ENCODE measurements at regions not wholly inside any gene's neighbourhood (a gene's known extent, or its start where the extent isn't known, plus 50 kb on each side); places are given as distances from the start of the nearest gene placed in this dataset.

GRCh38 chr2:175686002-175686401, 316.1 kb downstream of the LNPK start:
- 76% methylated on average over 7 of the region's 7 CpGs; no CpG with 5 or more reads in 1 of the 2 experiments for WGBS, 2 experiments (ENCODE audit: extremely low coverage in 1 of 2, insufficient coverage in 1 of 2, insufficient read length in 1 of 2, insufficient replicate concordance in 2 of 2, low coverage in 1 of 2, low lambda C conversion rate in 2 of 2, missing lambda C conversion rate in 1 of 2)
- Histone ChIP-seq H3K4me1 (replicated peaks in 1 of 4; ENCODE audit: control insufficient read depth in 3 of 4, insufficient read depth in 4 of 4, low read length in 3 of 4) (no peaks in the 10 kb centered on the region), H3K18ac (ENCODE audit: extremely low read depth, low read length) (no peak overlapping the region), H2AFZ (ENCODE audit: low read length) (no peak overlapping the region), H3K23ac (ENCODE audit: insufficient read length) (no peak overlapping the region), H4K91ac (replicated peaks; ENCODE audit: insufficient read length, low read length) (no peak overlapping the region), H3K36me3 (ENCODE audit: control insufficient read depth in 2 of 4, insufficient read depth in 4 of 4, low read length in 3 of 4) (no peaks in the 10 kb centered on the region), H3K9ac (replicated peaks in 1 of 4; ENCODE audit: extremely low read depth in 1 of 4, low read depth in 3 of 4, low read length in 3 of 4) (no peak overlapping the region), H3K79me2 (ENCODE audit: control insufficient read depth in 1 of 2, insufficient read depth in 2 of 2, low read length in 2 of 2) (no peaks in the 10 kb centered on the region), H3K4me2 (ENCODE audit: insufficient read depth in 1 of 2, low read depth in 2 of 2, low read length in 2 of 2) (no peak overlapping the region), H3K4me3 (ENCODE audit: extremely low read depth in 1 of 4, insufficient read depth in 2 of 4, low read depth in 3 of 4, low read length in 4 of 4) (no peak overlapping the region), H4K5ac (ENCODE audit: insufficient read length, low read depth, low read length) (no peak overlapping the region), H3K4ac (replicated peaks; ENCODE audit: insufficient read length, low read depth, low read length) (no peak overlapping the region), H2AK5ac (ENCODE audit: low read depth, low read length) (no peak overlapping the region), H2BK15ac (ENCODE audit: low read length) (no peak overlapping the region), H4K8ac (ENCODE audit: extremely low read depth, insufficient read depth, low read length) (no peak overlapping the region), H3K56ac (replicated peaks; ENCODE audit: insufficient read length, low read depth, low read length) (no peak overlapping the region), H2BK12ac (ENCODE audit: low read depth, low read length) (no peak overlapping the region), H3K79me1 (ENCODE audit: low read depth, low read length) (no peaks in the 10 kb centered on the region), H3K9me3 (ENCODE audit: insufficient read depth in 2 of 2, low read depth in 1 of 2, low read length in 1 of 2) (no peaks in the 10 kb centered on the region), H2BK20ac (ENCODE audit: low read length) (no peak overlapping the region), H3K23me2 (ENCODE audit: low read depth, low read length) (no peaks in the 10 kb centered on the region), H2BK120ac (replicated peaks; ENCODE audit: low read depth, low read length) (no peak overlapping the region), H2BK5ac (ENCODE audit: low read depth, low read length) (no peak overlapping the region), H3K27ac (ENCODE audit: low read depth, low read length) (no peak overlapping the region), H4K20me1 (replicated peaks in 1 of 2; ENCODE audit: control insufficient read depth in 1 of 2, insufficient read depth in 2 of 2, low read length in 2 of 2) (peaks cover 0 to 1% of the 10 kb centered on the region in 2 experiments), H3K27me3 (replicated peaks in 1 of 4; ENCODE audit: control insufficient read depth in 3 of 4, extremely low read depth in 1 of 4, insufficient read depth in 3 of 4, low read length in 3 of 4) (no peaks in the 10 kb centered on the region), H3K14ac (ENCODE audit: insufficient read length) (no peak overlapping the region)
- DNase-seq (ENCODE audit: low read depth in 1 of 2, low spot score in 2 of 2) (no peak), FAIRE-seq (no peak)
- ChIA-PET POLR2A (ENCODE audit: partially characterized antibody) (no interaction called here), CTCF (ENCODE audit: partially characterized antibody) (interaction anchor here (0.5 to 8.1 kb wide), 7 partner anchors 10 to 441 kb away, joined by 3 to 39 read pairs (median 6); no protein-coding TSS in a partner anchor)
- TF ChIP-seq SIX5 (IDR thresholded peaks at IDR 0.05; ENCODE audit: low read depth, low read length) (no peak), TCF12 (IDR thresholded peaks at IDR 0.05; ENCODE audit: low read depth, low read length) (no peak)

Data from H1 (cell line).